ENCODE measurements at regions not wholly inside any gene's neighbourhood (a gene's known extent, or its start where the extent isn't known, plus 50 kb on each side); places are given as distances from the start of the nearest gene placed in this dataset.

DNA sequence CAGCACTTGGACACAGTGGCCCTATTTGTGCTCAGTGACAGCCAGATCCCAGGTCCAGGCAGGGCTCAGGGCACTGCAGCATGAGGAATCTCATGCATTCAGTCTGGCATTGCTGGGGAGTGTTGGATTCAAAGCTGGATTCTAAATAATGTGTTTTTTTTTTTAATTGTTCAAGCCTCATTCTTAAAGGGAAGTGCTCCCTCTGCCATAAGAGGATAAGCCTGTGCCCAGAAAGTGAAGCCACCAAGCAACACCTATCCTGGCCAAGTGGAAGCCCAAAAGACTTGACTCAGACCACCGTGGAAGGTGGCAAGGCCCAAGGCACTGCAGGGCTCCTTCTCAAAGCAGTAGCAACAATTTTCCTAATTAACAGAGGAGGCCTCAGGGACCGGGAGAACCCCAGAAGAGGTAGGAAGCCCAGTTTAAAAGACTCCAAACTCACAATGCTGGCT is 135.6 kb downstream of the ACTL7B start:
- no peaks in the 10 kb centered on the region for H3K27me3 ChIP-seq (ENCODE audit: control insufficient read depth, extremely low read depth, insufficient read depth, low read length)
- H3K9me3 ChIP-seq (ENCODE audit: control insufficient read depth, low read depth, low read length), result no peaks in the 10 kb centered on the region
- no peaks in the 10 kb centered on the region for H4K20me1 ChIP-seq (ENCODE audit: control insufficient read depth, extremely low read depth, insufficient read depth, low read length)
- FAIRE-seq, result no peak
- H2AFZ ChIP-seq (ENCODE audit: control insufficient read depth, low read length), result no peak overlapping the region
- TF ChIP-seq EZH2 (IDR thresholded peaks at IDR 0.05; ENCODE audit: low read length), result no peak
- TF ChIP-seq, protein P1, sequence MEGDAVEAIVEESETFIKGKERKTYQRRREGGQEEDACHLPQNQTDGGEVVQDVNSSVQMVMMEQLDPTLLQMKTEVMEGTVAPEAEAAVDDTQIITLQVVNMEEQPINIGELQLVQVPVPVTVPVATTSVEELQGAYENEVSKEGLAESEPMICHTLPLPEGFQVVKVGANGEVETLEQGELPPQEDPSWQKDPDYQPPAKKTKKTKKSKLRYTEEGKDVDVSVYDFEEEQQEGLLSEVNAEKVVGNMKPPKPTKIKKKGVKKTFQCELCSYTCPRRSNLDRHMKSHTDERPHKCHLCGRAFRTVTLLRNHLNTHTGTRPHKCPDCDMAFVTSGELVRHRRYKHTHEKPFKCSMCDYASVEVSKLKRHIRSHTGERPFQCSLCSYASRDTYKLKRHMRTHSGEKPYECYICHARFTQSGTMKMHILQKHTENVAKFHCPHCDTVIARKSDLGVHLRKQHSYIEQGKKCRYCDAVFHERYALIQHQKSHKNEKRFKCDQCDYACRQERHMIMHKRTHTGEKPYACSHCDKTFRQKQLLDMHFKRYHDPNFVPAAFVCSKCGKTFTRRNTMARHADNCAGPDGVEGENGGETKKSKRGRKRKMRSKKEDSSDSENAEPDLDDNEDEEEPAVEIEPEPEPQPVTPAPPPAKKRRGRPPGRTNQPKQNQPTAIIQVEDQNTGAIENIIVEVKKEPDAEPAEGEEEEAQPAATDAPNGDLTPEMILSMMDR (optimal IDR thresholded peaks at IDR 0.05 in 1 of 3, IDR thresholded peaks at IDR 0.05 in 1 of 3, conservative IDR thresholded peaks at IDR 0.05 in 1 of 3; ENCODE audit: extremely low read depth in 1 of 3, insufficient read depth in 2 of 3, low read length in 3 of 3), result no peak
- no peak overlapping the region for H3K4me2 ChIP-seq (ENCODE audit: control insufficient read depth, extremely low read depth, insufficient read depth, low read depth, low read length)
- H3K79me2 ChIP-seq (ENCODE audit: control insufficient read depth, insufficient read depth, low read length), result no peaks in the 10 kb centered on the region
- no peak overlapping the region for H3K9ac ChIP-seq (ENCODE audit: control insufficient read depth, extremely low read depth, insufficient read depth, low read length)
- dilution Hi-C loops (cut with MboI; ENCODE audit: extremely low pct_ligation_motif_present, low sequenced_read_pairs), result no loop called here
- no peaks in the 10 kb centered on the region for H3K9me1 ChIP-seq (ENCODE audit: control insufficient read depth, extremely low read depth, insufficient read depth, low read length)
- H3K4me1 ChIP-seq (ENCODE audit: control insufficient read depth, extremely low read depth, insufficient read depth, low read length), result peaks cover 5% of the 10 kb centered on the region
- H3K4me3 ChIP-seq (ENCODE audit: control insufficient read depth in 2 of 3, extremely low read depth in 1 of 3, insufficient read depth in 2 of 3, low read depth in 1 of 3, low read length in 3 of 3), result no peak overlapping the region
- no peaks in the 10 kb centered on the region for H3K36me3 ChIP-seq (ENCODE audit: control insufficient read depth in 2 of 2, extremely low read depth in 1 of 2, insufficient read depth in 2 of 2, low read length in 2 of 2)
- no peak overlapping the region for H3K27ac ChIP-seq (ENCODE audit: control insufficient read depth, insufficient read depth, low read length)
- no peak for DNase-seq (ENCODE audit: low read depth, low spot score)

DNA sequence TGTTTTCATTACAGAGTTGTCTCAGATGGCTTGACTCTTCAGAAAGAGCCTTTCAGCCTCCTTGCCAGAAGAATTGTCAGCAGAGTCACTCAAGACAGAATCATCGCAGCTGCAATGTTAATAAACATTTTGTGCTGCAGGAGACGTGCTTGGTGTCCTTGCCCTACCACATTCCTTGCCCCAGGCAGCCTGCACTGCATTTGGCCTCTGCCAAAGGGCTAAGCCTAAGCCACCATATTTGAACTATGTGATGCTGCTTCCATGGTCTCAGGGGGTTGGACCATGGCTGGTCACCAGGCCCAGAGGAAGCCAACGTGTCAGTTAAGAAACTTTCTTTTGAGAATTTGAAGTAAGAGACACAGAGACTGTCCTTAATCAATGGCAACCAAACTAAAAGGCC is 145.4 kb downstream of the ACTL7B start:
- TF ChIP-seq, protein P1 (optimal IDR thresholded peaks at IDR 0.05 in 1 of 3, IDR thresholded peaks at IDR 0.05 in 1 of 3, conservative IDR thresholded peaks at IDR 0.05 in 1 of 3; ENCODE audit: extremely low read depth in 1 of 3, insufficient read depth in 2 of 3, low read length in 3 of 3), result no peak
- no peak for TF ChIP-seq EZH2 (IDR thresholded peaks at IDR 0.05; ENCODE audit: low read length)
- H3K27ac ChIP-seq (ENCODE audit: control insufficient read depth, insufficient read depth, low read length), result no peak overlapping the region
- no peak overlapping the region for H3K4me3 ChIP-seq (ENCODE audit: control insufficient read depth in 2 of 3, extremely low read depth in 1 of 3, insufficient read depth in 2 of 3, low read depth in 1 of 3, low read length in 3 of 3)
- DNase-seq (ENCODE audit: low read depth, low spot score), result no peak
- no peak overlapping the region for H3K9ac ChIP-seq (ENCODE audit: control insufficient read depth, extremely low read depth, insufficient read depth, low read length)
- no peaks in the 10 kb centered on the region for H3K79me2 ChIP-seq (ENCODE audit: control insufficient read depth, insufficient read depth, low read length)
- H4K20me1 ChIP-seq (ENCODE audit: control insufficient read depth, extremely low read depth, insufficient read depth, low read length), result no peaks in the 10 kb centered on the region
- no peak for FAIRE-seq
- H3K36me3 ChIP-seq (ENCODE audit: control insufficient read depth in 2 of 2, extremely low read depth in 1 of 2, insufficient read depth in 2 of 2, low read length in 2 of 2), result no peaks in the 10 kb centered on the region
- H3K9me1 ChIP-seq (ENCODE audit: control insufficient read depth, extremely low read depth, insufficient read depth, low read length), result no peaks in the 10 kb centered on the region
- H3K27me3 ChIP-seq (ENCODE audit: control insufficient read depth, extremely low read depth, insufficient read depth, low read length), result no peaks in the 10 kb centered on the region
- H3K9me3 ChIP-seq (ENCODE audit: control insufficient read depth, low read depth, low read length), result no peaks in the 10 kb centered on the region
- dilution Hi-C loops (cut with MboI; ENCODE audit: extremely low pct_ligation_motif_present, low sequenced_read_pairs), result no loop called here
- no peak overlapping the region for H3K4me2 ChIP-seq (ENCODE audit: control insufficient read depth, extremely low read depth, insufficient read depth, low read depth, low read length)
- no peak overlapping the region for H2AFZ ChIP-seq (ENCODE audit: control insufficient read depth, low read length)
- H3K4me1 ChIP-seq (ENCODE audit: control insufficient read depth, extremely low read depth, insufficient read depth, low read length), result no peaks in the 10 kb centered on the region

All from keratinocyte (primary cell).